NT2/D1 (cell line): ENCODE measurements at regions not wholly inside any gene's neighbourhood (a gene's known extent, or its start where the extent isn't known, plus 50 kb on each side); places are given as distances from the start of the nearest gene placed in this dataset.

ENCODE experiments used
- SUZ12 ChIP-seq: IDR thresholded peaks from 2 replicates; pipeline ENCODE4 v1.6.1; 2011; ENCODE audit not compliant: insufficient read length, insufficient read depth; ENCODE audit errors: extremely low read depth
- YY1 ChIP-seq: IDR thresholded peaks from 2 replicates; pipeline ENCODE4 v1.6.1; 2011; ENCODE audit not compliant: insufficient read length, insufficient read depth

DNA sequence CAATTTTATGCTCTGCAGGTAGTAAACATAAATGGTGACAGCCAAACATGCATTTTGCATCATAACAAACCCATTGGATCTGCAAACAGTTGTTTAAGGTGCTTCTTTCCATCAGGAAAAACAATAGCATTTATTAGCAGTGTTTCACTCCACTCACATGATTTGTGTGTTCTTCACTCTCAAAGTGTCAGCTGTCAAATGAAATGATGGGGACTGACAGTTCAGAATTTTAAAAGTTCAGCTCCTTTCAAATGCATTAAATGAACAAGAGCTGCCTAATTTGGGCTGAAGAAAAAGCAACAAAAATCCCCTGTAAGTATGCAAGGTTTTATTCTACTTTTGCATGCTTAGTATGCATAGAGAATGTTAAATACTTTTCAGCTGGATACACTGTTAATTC is 145.2 kb upstream of the CDIN1 start:
- TF ChIP-seq SUZ12 (no peak), YY1 (no peak)
